Neural cell (in vitro differentiated cells): ENCODE measurements at regions not wholly inside any gene's neighbourhood (a gene's known extent, or its start where the extent isn't known, plus 50 kb on each side); places are given as distances from the start of the nearest gene placed in this dataset.

Experiments
- CTCF ChIP-seq: fragments of 450-650 bp; IDR thresholded peaks from 2 replicates; pipeline ENCODE4 v1.5.1; 2014; ENCODE audit warnings: antibody characterized with exemption, mild to moderate bottlenecking, moderate library complexity; ENCODE audit not compliant: poor library complexity, severe bottlenecking
- EZH2 ChIP-seq: fragments of 200-600, 300-800 bp; shearing (Covaris generic), sonication (generic); IDR thresholded peaks from 2 replicates; pipeline ENCODE4 v1.6.1; 2014; ENCODE audit warnings: antibody characterized with exemption, low read length, borderline replicate concordance, mild to moderate bottlenecking; ENCODE audit not compliant: insufficient read depth, poor library complexity, severe bottlenecking

GRCh38 chr10:80945264-80945880, 407.7 kb downstream of the SH2D4B start:
- TF ChIP-seq CTCF (peak; percentile 61), EZH2 (no peak)
